Gastroesophageal sphincter (tissue), 4 donors: ENCODE measurements at regions not wholly inside any gene's neighbourhood (a gene's known extent, or its start where the extent isn't known, plus 50 kb on each side); places are given as distances from the start of the nearest gene placed in this dataset.

Experiments
- ATAC-seq: fragments of 150-250 bp; one replicate; pipeline ENCODE4 v1.9.1; 2016; ENCODE audit warnings: mild to moderate bottlenecking, moderate library complexity
- H3K27ac ChIP-seq, 4 donors: fragments of 200-600 bp; sonication (generic) in 3 of 4; 1 replicate in 3 of 4; 2 replicates in 1 of 4; pipeline ENCODE4 v1.5.1; 2016 to 2019
- H3K27me3 ChIP-seq: fragments of 200-600 bp; sonication (generic); one replicate; pipeline ENCODE4 v1.5.1; 2019
- H3K36me3 ChIP-seq, 2 donors: fragments of 200-600 bp; sonication (generic); one replicate each; pipeline ENCODE4 v1.5.1; 2019; ENCODE audit warnings: control low read depth in 1 of 2
- H3K4me1 ChIP-seq, 3 donors: fragments of 200-600 bp; sonication (generic); 1 replicate in 2 of 3; 2 replicates in 1 of 3; pipeline ENCODE4 v1.5.1; 2016 to 2019; ENCODE audit warnings: control low read depth in 2 of 3
- H3K4me3 ChIP-seq, 2 donors: fragments of 200-600 bp; sonication (generic); one replicate each; pipeline ENCODE4 v1.5.1; 2019; ENCODE audit warnings: mild to moderate bottlenecking in 1 of 2, moderate library complexity in 1 of 2
- H3K9me3 ChIP-seq, 3 donors: fragments of 200-600 bp; sonication (generic); one replicate each; pipeline ENCODE4 v1.5.1; 2017 to 2019; ENCODE audit warnings: control low read depth in 2 of 3
- EP300 ChIP-seq: sonication (generic); formaldehyde crosslinking; IDR thresholded peaks from one replicate; pipeline ENCODE4 v1.6.1; 2017; ENCODE audit warnings: antibody characterized with exemption, mild to moderate bottlenecking
- POLR2A ChIP-seq, 2 donors: fragments of 450-650 bp; IDR thresholded peaks; one replicate each; pipeline ENCODE4 v1.6.1; 2017; ENCODE audit warnings: antibody characterized with exemption in 2 of 2, mild to moderate bottlenecking in 2 of 2, moderate library complexity in 1 of 2
- POLR2AphosphoS5 ChIP-seq: sonication (generic); formaldehyde crosslinking; IDR thresholded peaks from one replicate; pipeline ENCODE4 v1.6.1; 2017; ENCODE audit warnings: antibody characterized with exemption
- WGBS, 2 donors: methylation state at CpG; one replicate each; pipeline ENCODE4 v1.1.5; 2018; ENCODE audit warnings: low coverage in 1 of 2; 5-methylcytosine and 5-hydroxymethylcytosine counted together
- TF ChIP-seq, protein P1 (sequence below), 4 experiments: fragments of 200-600 bp in 2 of 4; fragments of 450-650 bp in 2 of 4; sonication (generic) in 1 of 4; IDR thresholded peaks; one replicate each; pipeline ENCODE4 v1.5.1; 2017 to 2019; ENCODE audit warnings: antibody characterized with exemption in 4 of 4, mild to moderate bottlenecking in 2 of 4, moderate library complexity in 2 of 4

GRCh38 chr11:25659706-25660105 is 672.2 kb upstream of the ANO3 start:
- no peak overlapping the region for H3K4me3 ChIP-seq
- no peaks in the 10 kb centered on the region for H3K27me3 ChIP-seq
- no peaks in the 10 kb centered on the region for H3K4me1 ChIP-seq
- no peak for ATAC-seq
- TF ChIP-seq, protein P1, sequence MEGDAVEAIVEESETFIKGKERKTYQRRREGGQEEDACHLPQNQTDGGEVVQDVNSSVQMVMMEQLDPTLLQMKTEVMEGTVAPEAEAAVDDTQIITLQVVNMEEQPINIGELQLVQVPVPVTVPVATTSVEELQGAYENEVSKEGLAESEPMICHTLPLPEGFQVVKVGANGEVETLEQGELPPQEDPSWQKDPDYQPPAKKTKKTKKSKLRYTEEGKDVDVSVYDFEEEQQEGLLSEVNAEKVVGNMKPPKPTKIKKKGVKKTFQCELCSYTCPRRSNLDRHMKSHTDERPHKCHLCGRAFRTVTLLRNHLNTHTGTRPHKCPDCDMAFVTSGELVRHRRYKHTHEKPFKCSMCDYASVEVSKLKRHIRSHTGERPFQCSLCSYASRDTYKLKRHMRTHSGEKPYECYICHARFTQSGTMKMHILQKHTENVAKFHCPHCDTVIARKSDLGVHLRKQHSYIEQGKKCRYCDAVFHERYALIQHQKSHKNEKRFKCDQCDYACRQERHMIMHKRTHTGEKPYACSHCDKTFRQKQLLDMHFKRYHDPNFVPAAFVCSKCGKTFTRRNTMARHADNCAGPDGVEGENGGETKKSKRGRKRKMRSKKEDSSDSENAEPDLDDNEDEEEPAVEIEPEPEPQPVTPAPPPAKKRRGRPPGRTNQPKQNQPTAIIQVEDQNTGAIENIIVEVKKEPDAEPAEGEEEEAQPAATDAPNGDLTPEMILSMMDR (IDR thresholded peaks at IDR 0.05), result no peak
- TF ChIP-seq POLR2A (IDR thresholded peaks at IDR 0.05) (no peak), POLR2AphosphoS5 (no peak), EP300 (no peak)
- 52 to 57% methylated on average over 3 of the region's 3 CpGs for WGBS, 2 donors
- no peak overlapping the region for H3K27ac ChIP-seq
- H3K9me3 ChIP-seq, result no peaks in the 10 kb centered on the region
- no peaks in the 10 kb centered on the region for H3K36me3 ChIP-seq

DNA sequence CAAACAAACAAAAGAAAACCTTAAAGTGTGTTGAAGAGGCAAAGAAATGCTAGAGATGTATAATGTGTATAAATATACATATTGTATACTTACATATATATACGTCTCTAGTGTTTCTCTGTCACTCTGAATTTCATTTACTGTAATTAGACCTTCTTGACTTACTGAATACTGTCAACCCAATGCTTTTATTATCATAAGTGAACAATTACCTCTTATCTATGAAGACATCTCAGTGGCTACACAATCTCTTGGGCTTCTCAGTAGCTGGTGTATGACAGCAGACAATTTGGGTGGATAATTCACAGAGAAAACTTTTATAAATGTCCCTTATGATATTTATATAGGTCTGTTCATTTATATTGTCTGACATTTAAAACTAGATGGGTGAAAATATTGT is 664.1 kb upstream of the ANO3 start:
- WGBS, 2 donors, result 78 to 83% methylated on average over 1 of the region's 1 CpG
- no peaks in the 10 kb centered on the region for H3K36me3 ChIP-seq
- ATAC-seq, result no peak
- H3K9me3 ChIP-seq, result no peaks in the 10 kb centered on the region
- TF ChIP-seq, protein P1 (IDR thresholded peaks at IDR 0.05), result no peak
- TF ChIP-seq EP300, result no peak
- TF ChIP-seq POLR2AphosphoS5, result no peak
- no peak for TF ChIP-seq POLR2A (IDR thresholded peaks at IDR 0.05)
- no peak overlapping the region for H3K4me3 ChIP-seq
- no peaks in the 10 kb centered on the region for H3K4me1 ChIP-seq
- no peaks in the 10 kb centered on the region for H3K27me3 ChIP-seq
- no peak overlapping the region for H3K27ac ChIP-seq

- 77 to 81% methylated on average over 6 of the region's 8 CpGs for WGBS, 2 donors
- Histone ChIP-seq H3K4me3 (no peak overlapping the region), H3K9me3 (peaks cover 0 to 21% (median 0%) of the 10 kb centered on the region in 3 donors), H3K36me3 (no peaks in the 10 kb centered on the region), H3K27me3 (no peaks in the 10 kb centered on the region), H3K4me1 (no peaks in the 10 kb centered on the region), H3K27ac (no peak overlapping the region)
- no peak for ATAC-seq
- TF ChIP-seq, protein P1 (IDR thresholded peaks at IDR 0.05), result no peak
- no peak for TF ChIP-seq POLR2AphosphoS5
- no peak for TF ChIP-seq POLR2A (IDR thresholded peaks at IDR 0.05)
- no peak for TF ChIP-seq EP300
These were observed 640.0 kb upstream of the ANO3 start for GRCh38 chr11:25691959-25692358.

GRCh38 chr11:25702417-25702816 is 629.5 kb upstream of the ANO3 start:
- TF ChIP-seq POLR2A (IDR thresholded peaks at IDR 0.05), result no peak
- TF ChIP-seq, protein P1 (IDR thresholded peaks at IDR 0.05), result no peak
- no peak for TF ChIP-seq POLR2AphosphoS5
- no peak for TF ChIP-seq EP300
- no peaks in the 10 kb centered on the region for H3K36me3 ChIP-seq
- H3K4me3 ChIP-seq, result no peak overlapping the region
- H3K4me1 ChIP-seq, result no peaks in the 10 kb centered on the region
- ATAC-seq, result no peak
- 87% methylated on average over 1 of the region's 1 CpG for WGBS, 2 donors
- H3K27ac ChIP-seq, result no peak overlapping the region
- no peaks in the 10 kb centered on the region for H3K9me3 ChIP-seq
- no peaks in the 10 kb centered on the region for H3K27me3 ChIP-seq

DNA sequence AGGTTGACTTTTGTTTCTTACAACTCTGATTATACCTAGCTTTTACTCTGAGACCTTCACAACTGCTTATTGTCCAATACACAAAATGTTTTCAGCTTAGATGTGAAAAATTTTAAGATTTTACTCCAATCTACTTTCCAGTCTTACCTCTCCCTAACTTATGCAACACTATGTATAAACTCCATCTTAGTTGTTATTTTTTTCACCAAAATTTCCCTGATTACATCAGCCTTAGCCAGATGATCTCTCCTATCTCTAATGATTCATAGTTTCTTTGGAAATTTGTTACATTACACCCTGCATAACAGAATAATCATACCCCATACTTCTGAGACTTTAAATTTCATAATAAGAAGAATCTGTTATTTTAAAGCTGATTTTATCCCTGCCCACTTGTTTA is 621.0 kb upstream of the ANO3 start:
- TF ChIP-seq POLR2AphosphoS5 (no peak), EP300 (no peak)
- TF ChIP-seq, protein P1 (IDR thresholded peaks at IDR 0.05), result no peak
- ATAC-seq, result no peak
- Histone ChIP-seq H3K4me3 (no peak overlapping the region), H3K27me3 (no peaks in the 10 kb centered on the region), H3K36me3 (no peaks in the 10 kb centered on the region), H3K4me1 (no peaks in the 10 kb centered on the region), H3K9me3 (no peaks in the 10 kb centered on the region), H3K27ac (no peak overlapping the region)
